ENCODE measurements at regions not wholly inside any gene's neighbourhood (a gene's known extent, or its start where the extent isn't known, plus 50 kb on each side); places are given as distances from the start of the nearest gene placed in this dataset.
"Not testable (repeated sequence)": the region's sequence is repeated elsewhere in the genome, so short reads cannot be mapped to it uniquely, and the experiment has no call there.

DNA sequence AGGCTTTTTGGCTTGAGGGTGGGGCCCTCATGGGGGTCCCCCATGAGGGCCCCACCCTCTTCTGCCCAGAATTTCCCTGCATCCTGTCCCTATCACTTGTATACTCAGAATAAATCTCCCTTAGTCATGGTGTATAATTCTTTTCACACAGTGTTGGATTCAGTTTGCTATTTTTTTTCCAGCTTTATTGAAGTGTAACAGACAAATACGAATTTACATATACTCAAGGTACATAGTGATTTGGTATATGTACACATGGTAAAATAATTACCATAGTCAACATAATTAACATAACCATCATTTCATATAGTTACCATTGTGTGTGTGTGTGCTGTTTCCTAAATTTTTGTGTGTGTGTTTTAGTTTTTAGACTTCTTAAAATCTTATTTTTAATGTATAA, 289.4 kb downstream of the CNTNAP3B start:
- H3K4me3 ChIP-seq; H3K27ac ChIP-seq; H3K9me3 ChIP-seq; intact Hi-C loops (cut with DNase I); H3K27me3 ChIP-seq; DNase-seq (ENCODE audit: low spot score in 2 of 2); H3K36me3 ChIP-seq; H3K4me1 ChIP-seq: not testable (repeated sequence)

DNA sequence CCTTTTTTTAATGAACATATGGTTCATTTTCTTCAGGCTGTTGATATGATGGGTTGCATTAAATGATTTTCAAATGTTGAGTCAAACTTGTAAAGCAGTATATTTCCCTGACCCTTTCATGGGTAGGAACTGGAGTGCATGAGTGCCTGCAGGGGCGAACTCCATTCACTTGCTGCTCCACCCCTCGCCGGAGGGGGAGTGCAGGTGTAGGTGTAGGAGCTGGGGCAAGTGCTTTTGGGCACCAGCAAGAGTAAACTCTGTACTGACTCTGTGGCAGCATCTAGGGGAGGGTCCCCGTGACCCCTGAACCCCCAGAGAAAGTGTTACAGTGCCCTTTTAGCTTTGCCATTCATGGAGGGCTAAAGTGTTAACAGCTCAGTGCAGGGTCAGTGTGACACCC, 290.3 kb downstream of the CNTNAP3B start:
- intact Hi-C loops (cut with DNase I); H3K4me3 ChIP-seq; H3K27ac ChIP-seq; H3K4me1 ChIP-seq; DNase-seq (ENCODE audit: low spot score in 2 of 2); H3K27me3 ChIP-seq; H3K9me3 ChIP-seq; H3K36me3 ChIP-seq: not testable (repeated sequence)

GRCh38 chr9:41838562-41838851, 290.7 kb downstream of the CNTNAP3B start:
- H3K9me3 ChIP-seq; H3K27ac ChIP-seq; DNase-seq (ENCODE audit: low spot score in 2 of 2); intact Hi-C loops (cut with DNase I); H3K36me3 ChIP-seq; H3K27me3 ChIP-seq; H3K4me3 ChIP-seq; H3K4me1 ChIP-seq: not testable (repeated sequence)

DNA sequence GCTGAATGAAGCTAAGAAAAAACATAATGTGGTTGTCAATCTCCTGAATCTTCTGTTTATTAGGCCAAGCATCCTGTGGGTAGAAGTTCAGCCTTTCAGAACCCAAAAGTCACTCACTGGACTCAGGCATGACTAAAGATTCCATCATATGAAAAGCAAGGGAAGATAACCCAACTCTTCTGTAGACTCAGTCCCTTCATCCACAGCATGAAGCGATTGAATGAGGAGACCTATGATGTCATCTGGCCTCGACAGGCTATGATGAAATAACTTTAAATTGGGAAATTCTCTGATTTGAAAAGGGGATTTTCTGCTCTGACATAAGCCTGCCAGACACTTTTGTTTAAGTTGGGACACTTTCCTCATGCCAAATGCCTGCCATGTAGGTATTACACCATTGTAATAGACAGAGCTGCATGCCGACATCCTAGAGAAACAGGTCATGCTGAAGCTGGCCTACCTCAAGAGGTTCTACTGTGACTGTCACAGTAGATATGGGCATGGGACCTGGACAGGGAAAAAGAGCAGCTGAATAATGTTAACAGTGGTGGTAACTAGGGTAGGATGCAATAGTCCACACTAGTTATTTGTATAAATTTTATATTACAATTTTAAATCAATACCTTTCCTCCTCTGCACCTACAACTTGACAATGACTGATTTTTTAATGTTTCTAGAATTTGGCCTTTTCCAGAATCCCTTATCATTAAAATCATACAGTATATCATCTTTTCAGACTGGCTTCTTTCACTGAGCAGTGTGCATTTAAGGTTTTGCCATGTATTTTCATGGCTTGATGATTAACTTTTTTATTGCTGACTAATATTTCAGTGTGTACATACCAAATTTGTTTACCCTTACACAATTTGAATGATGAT, 291.3 kb downstream of the CNTNAP3B start:
- H3K9me3 ChIP-seq; DNase-seq (ENCODE audit: low spot score in 2 of 2); H3K36me3 ChIP-seq; H3K4me1 ChIP-seq; H3K27me3 ChIP-seq; H3K27ac ChIP-seq; intact Hi-C loops (cut with DNase I); H3K4me3 ChIP-seq: not testable (repeated sequence)

- H3K4me1 ChIP-seq; H3K27ac ChIP-seq; DNase-seq (ENCODE audit: low spot score in 2 of 2); H3K4me3 ChIP-seq; H3K27me3 ChIP-seq; H3K36me3 ChIP-seq; intact Hi-C loops (cut with DNase I); H3K9me3 ChIP-seq: not testable (repeated sequence)
Measured at GRCh38 chr9:41833108-41833507, 296.1 kb downstream of the CNTNAP3B start.

DNA sequence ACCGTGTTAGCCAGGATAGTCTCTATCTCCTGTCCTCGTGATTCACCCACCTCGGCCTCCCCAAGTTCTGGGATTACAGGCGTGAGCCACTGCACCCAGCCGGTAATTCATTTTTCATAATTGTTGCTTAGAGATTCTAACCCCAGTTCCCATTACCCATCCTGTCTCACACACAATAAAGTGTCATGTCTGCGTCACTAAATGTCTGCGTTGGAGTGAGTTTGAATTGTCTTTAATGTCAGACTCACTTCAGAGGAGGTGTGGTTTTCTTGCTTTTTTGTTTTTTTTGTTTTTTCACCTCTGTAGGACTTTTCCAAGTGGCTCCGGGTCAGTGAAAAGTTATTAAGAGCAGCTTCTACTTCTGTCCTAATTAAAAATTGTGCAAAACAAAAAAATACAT, 304.5 kb downstream of the CNTNAP3B start:
- H3K27me3 ChIP-seq; H3K9me3 ChIP-seq; intact Hi-C loops (cut with DNase I); H3K27ac ChIP-seq; H3K4me1 ChIP-seq; DNase-seq (ENCODE audit: low spot score in 2 of 2); H3K36me3 ChIP-seq; H3K4me3 ChIP-seq: not testable (repeated sequence)

DNA sequence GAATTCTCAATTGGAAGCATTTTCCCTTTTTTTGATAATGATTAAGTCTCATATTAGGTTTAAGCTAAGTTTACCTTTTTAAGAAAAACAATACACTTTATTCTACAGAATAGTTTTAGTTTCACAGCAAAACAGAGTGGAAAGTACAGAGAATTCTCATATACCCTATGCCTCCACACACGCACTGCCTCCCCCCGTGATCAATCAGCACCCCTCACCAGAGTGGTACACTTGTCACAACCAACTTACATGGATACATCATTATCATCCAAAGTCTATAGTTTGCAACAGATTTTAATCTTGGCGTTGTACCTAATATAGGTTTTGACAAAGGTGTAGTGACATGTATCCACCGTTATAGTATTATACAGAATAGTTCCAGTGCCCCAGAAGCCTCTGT, 326.5 kb downstream of the CNTNAP3B start:
- H3K27me3 ChIP-seq; H3K4me3 ChIP-seq; H3K27ac ChIP-seq; intact Hi-C loops (cut with DNase I); H3K4me1 ChIP-seq; H3K36me3 ChIP-seq; DNase-seq (ENCODE audit: low spot score in 2 of 2); H3K9me3 ChIP-seq: not testable (repeated sequence)

GRCh38 chr9:41798684-41799083, 330.5 kb downstream of the CNTNAP3B start:
- H3K9me3 ChIP-seq; DNase-seq (ENCODE audit: low spot score in 2 of 2); H3K27me3 ChIP-seq; intact Hi-C loops (cut with DNase I); H3K4me1 ChIP-seq; H3K4me3 ChIP-seq; H3K27ac ChIP-seq; H3K36me3 ChIP-seq: not testable (repeated sequence)

DNA sequence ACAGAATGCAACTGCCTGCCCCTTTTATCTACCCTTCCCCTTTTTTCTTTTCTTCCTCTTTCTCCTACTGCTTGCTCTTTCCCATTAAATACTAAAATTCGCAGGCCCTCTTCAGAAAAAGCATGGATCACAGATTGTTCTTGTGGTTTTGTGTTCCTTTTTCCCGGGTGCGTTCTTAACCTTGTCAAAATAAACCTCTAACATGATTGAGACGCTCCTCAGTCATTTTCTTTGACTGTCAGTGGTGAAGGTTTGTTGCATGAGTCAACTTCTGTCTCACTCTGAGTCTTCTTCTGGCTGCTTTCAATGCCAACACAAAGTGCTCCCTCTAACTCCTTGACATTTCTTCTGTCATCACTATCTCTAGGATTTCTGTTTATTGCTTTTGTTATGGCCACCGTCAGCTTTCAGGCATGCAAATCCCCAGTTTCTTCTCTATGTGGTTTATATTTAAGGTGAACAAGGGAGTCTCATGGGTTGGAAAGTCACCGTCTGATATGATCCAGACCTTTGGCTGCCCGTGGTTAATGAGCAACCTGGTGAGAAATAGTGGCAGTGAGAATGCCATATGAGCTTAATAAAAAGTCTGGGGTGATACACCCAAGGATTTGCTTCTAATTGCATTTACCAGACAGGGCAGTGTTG, 338.4 kb downstream of the CNTNAP3B start:
- H3K4me1 ChIP-seq; H3K27ac ChIP-seq; DNase-seq (ENCODE audit: low spot score in 2 of 2); H3K27me3 ChIP-seq; H3K4me3 ChIP-seq; H3K36me3 ChIP-seq; H3K9me3 ChIP-seq; intact Hi-C loops (cut with DNase I): not testable (repeated sequence)

- H3K9me3 ChIP-seq; H3K4me1 ChIP-seq; H3K27me3 ChIP-seq; H3K4me3 ChIP-seq; intact Hi-C loops (cut with DNase I); H3K27ac ChIP-seq; DNase-seq (ENCODE audit: low spot score in 2 of 2); H3K36me3 ChIP-seq: not testable (repeated sequence)
Measured at GRCh38 chr9:41790007-41790406, 339.2 kb downstream of the CNTNAP3B start.

GRCh38 chr9:41789387-41789786, 339.8 kb downstream of the CNTNAP3B start:
- H3K27me3 ChIP-seq; H3K36me3 ChIP-seq; DNase-seq (ENCODE audit: low spot score in 2 of 2); H3K4me3 ChIP-seq; H3K27ac ChIP-seq; H3K4me1 ChIP-seq; H3K9me3 ChIP-seq; intact Hi-C loops (cut with DNase I): not testable (repeated sequence)

- DNase-seq (ENCODE audit: low spot score in 2 of 2); H3K4me3 ChIP-seq; H3K4me1 ChIP-seq; H3K27me3 ChIP-seq; H3K27ac ChIP-seq; intact Hi-C loops (cut with DNase I); H3K36me3 ChIP-seq; H3K9me3 ChIP-seq: not testable (repeated sequence)
Measured at GRCh38 chr9:41787951-41788350, 341.3 kb downstream of the CNTNAP3B start.

DNA sequence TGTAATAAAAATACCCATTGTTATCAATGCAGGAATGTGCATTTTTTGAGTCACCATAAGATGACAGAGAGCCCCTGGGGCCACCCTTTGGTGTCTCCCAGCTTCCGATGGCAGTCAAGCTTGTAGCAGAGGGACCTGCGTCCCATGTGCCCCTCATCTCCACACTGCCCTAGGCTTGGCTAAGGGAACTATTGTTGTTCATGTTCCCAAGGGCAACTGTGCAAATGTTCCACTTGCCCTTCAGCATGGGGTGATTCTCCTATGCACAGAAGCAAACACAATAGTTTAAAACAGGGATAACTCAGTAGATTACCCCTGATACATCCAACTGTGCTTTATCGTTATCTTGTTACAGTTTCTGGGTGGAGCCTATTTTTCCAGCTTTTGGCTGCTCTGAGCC, 342.0 kb downstream of the CNTNAP3B start:
- H3K4me3 ChIP-seq; H3K27ac ChIP-seq; H3K9me3 ChIP-seq; H3K27me3 ChIP-seq; intact Hi-C loops (cut with DNase I); H3K4me1 ChIP-seq; DNase-seq (ENCODE audit: low spot score in 2 of 2); H3K36me3 ChIP-seq: not testable (repeated sequence)

- DNase-seq (ENCODE audit: low spot score in 2 of 2); intact Hi-C loops (cut with DNase I); H3K4me1 ChIP-seq; H3K27ac ChIP-seq; H3K36me3 ChIP-seq; H3K9me3 ChIP-seq; H3K27me3 ChIP-seq; H3K4me3 ChIP-seq: not testable (repeated sequence)
Measured at GRCh38 chr9:41784006-41784405, 345.2 kb downstream of the CNTNAP3B start.
